Astrocyte (in vitro differentiated cells and primary cell): ENCODE measurements at regions not wholly inside any gene's neighbourhood (a gene's known extent, or its start where the extent isn't known, plus 50 kb on each side); places are given as distances from the start of the nearest gene placed in this dataset.

Experiments
- DNase-seq: peaks from one replicate; pipeline ENCODE4 v3.0.0-alpha.2; 2010; ENCODE audit warnings: low read depth
- FAIRE-seq: peaks from 2 replicates; lab custom pipeline; 2011; peaks lifted over from hg19 to GRCh38; lab: Jason Lieb, UNC
- H2AFZ ChIP-seq: 2 replicates; pipeline ENCODE4 v1.6.0; 2012; ENCODE audit warnings: low read depth, low read length, inconsistent platforms
- H3K27ac ChIP-seq: 2 replicates; pipeline ENCODE4 v1.5.1; 2011; ENCODE audit warnings: low read depth, low read length, inconsistent platforms
- H3K27me3 ChIP-seq: 2 replicates; pipeline ENCODE4 v1.6.0; 2011; ENCODE audit warnings: low read length, inconsistent platforms; ENCODE audit not compliant: insufficient read depth
- H3K36me3 ChIP-seq: 2 replicates; pipeline ENCODE4 v1.5.1; 2011; ENCODE audit warnings: low read length, inconsistent platforms; ENCODE audit not compliant: insufficient read depth
- H3K4me1 ChIP-seq: 2 replicates; pipeline ENCODE4 v1.5.1; 2011; ENCODE audit warnings: low read length, inconsistent platforms; ENCODE audit not compliant: insufficient read depth
- H3K4me2 ChIP-seq: 2 replicates; pipeline ENCODE4 v1.6.0; 2012; ENCODE audit warnings: low read length, inconsistent platforms
- H3K4me3 ChIP-seq: 2 replicates; pipeline ENCODE4 v1.5.1; 2011; ENCODE audit warnings: low read depth, mild to moderate bottlenecking, low read length, inconsistent platforms; ENCODE audit not compliant: insufficient read depth
- H3K79me2 ChIP-seq: 2 replicates; pipeline ENCODE4 v1.6.0; 2012; ENCODE audit warnings: mild to moderate bottlenecking, low read length, inconsistent platforms; ENCODE audit not compliant: insufficient read depth
- H3K9ac ChIP-seq: 2 replicates; pipeline ENCODE4 v1.6.0; 2012; ENCODE audit warnings: mild to moderate bottlenecking, low read length, inconsistent platforms
- H3K9me3 ChIP-seq: 2 replicates; pipeline ENCODE4 v1.5.1; 2012; ENCODE audit warnings: low read depth, mild to moderate bottlenecking, low read length, inconsistent platforms; ENCODE audit not compliant: insufficient read depth
- H4K20me1 ChIP-seq: 2 replicates; pipeline ENCODE4 v1.6.0; 2012; ENCODE audit warnings: low read length, inconsistent platforms; ENCODE audit not compliant: insufficient read depth
- H3K27ac Mint-ChIP-seq: one replicate; pipeline ENCODE4 v1.8.0; 2021; ENCODE audit warnings: mild to moderate bottlenecking, mixed read lengths; ENCODE audit not compliant: unreplicated experiment
- H3K27me3 Mint-ChIP-seq: one replicate; pipeline ENCODE4 v1.8.0; 2021; ENCODE audit warnings: low read depth, mixed read lengths; ENCODE audit not compliant: unreplicated experiment
- H3K36me3 Mint-ChIP-seq: one replicate; pipeline ENCODE4 v1.8.0; 2021; ENCODE audit warnings: low read depth, mixed read lengths; ENCODE audit not compliant: unreplicated experiment
- H3K4me1 Mint-ChIP-seq: one replicate; pipeline ENCODE4 v1.8.0; 2021; ENCODE audit warnings: low read depth, mixed read lengths; ENCODE audit not compliant: unreplicated experiment
- H3K4me3 Mint-ChIP-seq: one replicate; pipeline ENCODE4 v1.8.0; 2021; ENCODE audit warnings: mild to moderate bottlenecking, moderate library complexity, mixed read lengths; ENCODE audit not compliant: unreplicated experiment
- H3K9me3 Mint-ChIP-seq: one replicate; pipeline ENCODE4 v1.8.0; 2021; ENCODE audit warnings: mild to moderate bottlenecking, mixed read lengths; ENCODE audit not compliant: unreplicated experiment
- EZH2 ChIP-seq: IDR thresholded peaks from 2 replicates; pipeline ENCODE4 v1.6.1; 2012; ENCODE audit warnings: mild to moderate bottlenecking, low read length, inconsistent platforms; ENCODE audit not compliant: insufficient read depth
- TF ChIP-seq, protein P1 (sequence below): IDR thresholded peaks from 2 replicates; pipeline ENCODE4 v1.5.1; 2011; ENCODE audit warnings: low read depth, mild to moderate bottlenecking, inconsistent platforms, low read length, moderate library complexity; ENCODE audit not compliant: insufficient read depth

DNA sequence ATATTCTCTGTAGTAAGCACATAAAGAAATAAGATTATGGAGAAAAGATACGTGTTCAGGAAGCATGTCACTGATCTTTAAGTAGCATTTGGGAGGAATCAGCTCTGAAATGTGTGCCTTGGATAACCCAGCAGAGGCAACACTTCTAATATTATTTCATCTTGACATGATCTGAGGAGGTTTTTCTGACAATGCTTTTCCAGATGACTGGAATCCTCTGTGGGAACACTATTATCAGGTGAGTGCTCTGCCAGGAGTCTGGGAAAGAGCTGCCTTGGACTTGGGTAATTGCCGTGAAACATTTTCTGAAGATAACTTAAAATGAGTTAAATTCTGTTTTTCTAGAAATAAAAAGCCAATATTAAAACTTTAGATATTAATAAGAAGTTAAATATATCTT is 78.2 kb upstream of the QRFPR start:
- DNase-seq = no peak
- Mint-ChIP-seq H3K4me1 (peaks cover 14% of the 10 kb centered on the region), H3K9me3 (no peaks in the 10 kb centered on the region), H3K27me3 (peaks cover 7% of the 10 kb centered on the region), H3K36me3 (no peaks in the 10 kb centered on the region), H3K4me3 (no peak overlapping the region), H3K27ac (no peak overlapping the region)
- FAIRE-seq = no peak
- Histone ChIP-seq H2AFZ (no peak overlapping the region), H3K79me2 (no peaks in the 10 kb centered on the region), H3K4me1 (no peaks in the 10 kb centered on the region), H3K27me3 (peaks cover 5% of the 10 kb centered on the region), H3K36me3 (no peaks in the 10 kb centered on the region), H3K27ac (no peak overlapping the region), H3K4me3 (no peak overlapping the region), H3K9me3 (no peaks in the 10 kb centered on the region), H3K9ac (no peak overlapping the region), H3K4me2 (no peak overlapping the region), H4K20me1 (no peaks in the 10 kb centered on the region)
- no peak for TF ChIP-seq EZH2
- TF ChIP-seq, protein P1, sequence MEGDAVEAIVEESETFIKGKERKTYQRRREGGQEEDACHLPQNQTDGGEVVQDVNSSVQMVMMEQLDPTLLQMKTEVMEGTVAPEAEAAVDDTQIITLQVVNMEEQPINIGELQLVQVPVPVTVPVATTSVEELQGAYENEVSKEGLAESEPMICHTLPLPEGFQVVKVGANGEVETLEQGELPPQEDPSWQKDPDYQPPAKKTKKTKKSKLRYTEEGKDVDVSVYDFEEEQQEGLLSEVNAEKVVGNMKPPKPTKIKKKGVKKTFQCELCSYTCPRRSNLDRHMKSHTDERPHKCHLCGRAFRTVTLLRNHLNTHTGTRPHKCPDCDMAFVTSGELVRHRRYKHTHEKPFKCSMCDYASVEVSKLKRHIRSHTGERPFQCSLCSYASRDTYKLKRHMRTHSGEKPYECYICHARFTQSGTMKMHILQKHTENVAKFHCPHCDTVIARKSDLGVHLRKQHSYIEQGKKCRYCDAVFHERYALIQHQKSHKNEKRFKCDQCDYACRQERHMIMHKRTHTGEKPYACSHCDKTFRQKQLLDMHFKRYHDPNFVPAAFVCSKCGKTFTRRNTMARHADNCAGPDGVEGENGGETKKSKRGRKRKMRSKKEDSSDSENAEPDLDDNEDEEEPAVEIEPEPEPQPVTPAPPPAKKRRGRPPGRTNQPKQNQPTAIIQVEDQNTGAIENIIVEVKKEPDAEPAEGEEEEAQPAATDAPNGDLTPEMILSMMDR = no peak

DNA sequence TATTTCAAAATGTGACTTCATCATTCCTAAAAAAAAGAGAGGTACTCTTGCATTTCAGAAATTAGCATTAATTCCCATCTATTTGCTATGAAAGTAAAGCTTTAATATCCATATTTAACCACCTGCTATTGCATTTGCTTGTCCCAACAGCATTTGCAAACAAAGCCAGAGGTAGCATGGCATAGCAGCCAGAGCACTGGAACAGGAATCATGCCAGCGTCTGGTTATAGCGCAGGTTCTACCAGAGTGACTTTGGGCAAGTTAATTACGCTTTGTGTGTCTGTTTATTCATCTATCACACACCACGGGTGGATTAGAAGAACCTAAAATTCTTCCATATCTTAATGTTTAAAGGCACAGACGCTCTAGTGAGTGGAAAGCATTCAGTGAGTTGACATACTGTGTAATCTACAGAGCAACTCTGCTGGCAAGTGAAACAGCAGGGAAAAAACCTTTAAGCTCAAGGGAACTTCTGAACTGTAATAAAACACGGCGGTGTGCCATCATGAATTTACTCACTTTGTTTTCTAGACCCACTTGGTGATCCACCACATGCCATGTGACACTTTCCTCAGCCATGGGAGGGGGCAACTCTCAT is 76.6 kb upstream of the QRFPR start:
- no peak for FAIRE-seq
- no peaks in the 10 kb centered on the region for H3K36me3 Mint-ChIP-seq

DNA sequence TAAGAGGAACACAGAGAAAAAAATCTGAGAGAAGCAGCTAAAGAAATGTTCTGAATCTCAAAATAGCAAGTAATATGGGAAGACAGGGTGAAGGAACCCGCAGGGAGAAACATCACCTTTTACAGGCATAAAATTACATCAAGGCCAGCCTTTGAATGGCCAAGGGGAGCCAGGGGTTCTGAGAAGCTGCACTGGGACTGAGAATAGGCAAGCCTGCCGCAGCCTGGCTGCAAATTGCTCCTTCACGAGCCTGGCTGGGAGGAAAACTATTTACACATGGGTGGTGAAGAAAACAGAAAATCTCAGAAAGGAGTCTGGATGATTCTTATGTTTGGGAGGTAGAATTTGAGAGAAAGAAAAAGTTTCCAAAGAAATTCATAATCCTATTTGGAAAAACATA is 74.5 kb upstream of the QRFPR start:
- Histone ChIP-seq H3K9ac (no peak overlapping the region), H3K4me1 (no peaks in the 10 kb centered on the region), H3K4me2 (no peak overlapping the region), H4K20me1 (no peaks in the 10 kb centered on the region), H3K36me3 (no peaks in the 10 kb centered on the region), H3K9me3 (no peaks in the 10 kb centered on the region), H2AFZ (no peak overlapping the region), H3K27me3 (peaks cover 5% of the 10 kb centered on the region), H3K79me2 (no peaks in the 10 kb centered on the region), H3K27ac (no peak overlapping the region), H3K4me3 (no peak overlapping the region)
- no peak overlapping the region for H3K4me3 Mint-ChIP-seq
- DNase-seq (no peak), FAIRE-seq (no peak)
- no peaks in the 10 kb centered on the region for H3K9me3 Mint-ChIP-seq
- no peak for TF ChIP-seq EZH2
- TF ChIP-seq, protein P1 = no peak
- H3K27ac Mint-ChIP-seq = peak overlapping the region; percentile 70
- peaks cover 10% of the 10 kb centered on the region for H3K27me3 Mint-ChIP-seq
- peaks cover 15% of the 10 kb centered on the region for H3K4me1 Mint-ChIP-seq
- H3K36me3 Mint-ChIP-seq = no peaks in the 10 kb centered on the region

More for the DNA sequence above, 76.6 kb upstream of the QRFPR start:
- no peak overlapping the region for H3K27ac ChIP-seq
- H3K9me3 ChIP-seq = no peaks in the 10 kb centered on the region
- no peaks in the 10 kb centered on the region for H3K4me1 ChIP-seq
- H2AFZ ChIP-seq = no peak overlapping the region
- no peaks in the 10 kb centered on the region for H3K79me2 ChIP-seq
- no peak overlapping the region for H3K4me3 ChIP-seq
- TF ChIP-seq, protein P1 = no peak
- no peak for TF ChIP-seq EZH2
- H4K20me1 ChIP-seq = no peaks in the 10 kb centered on the region
- H3K9ac ChIP-seq = no peak overlapping the region
- H3K27me3 Mint-ChIP-seq = peaks cover 7% of the 10 kb centered on the region
- no peak overlapping the region for H3K27ac Mint-ChIP-seq
- no peak for DNase-seq
- no peaks in the 10 kb centered on the region for H3K9me3 Mint-ChIP-seq
- no peak overlapping the region for H3K4me3 Mint-ChIP-seq
- no peaks in the 10 kb centered on the region for H3K36me3 ChIP-seq
- no peak overlapping the region for H3K4me2 ChIP-seq
- H3K27me3 ChIP-seq = peaks cover 5% of the 10 kb centered on the region
- H3K4me1 Mint-ChIP-seq = peaks cover 15% of the 10 kb centered on the region
